MCF 10A (cell line): ENCODE measurements at regions not wholly inside any gene's neighbourhood (a gene's known extent, or its start where the extent isn't known, plus 50 kb on each side); places are given as distances from the start of the nearest gene placed in this dataset.

Source experiments
- BruUV-seq: library from RNA; stranded (reverse); fragments of 400-500 nt; replicated peaks from 2 replicates; lab custom pipeline; 2021; lab: Mats Ljungman, UMichigan
- CTCF ChIA-PET: fragments of 300-600 bp; sonication (Branson Sonifier 250); formaldehyde crosslinking; extraction: SDS; loops from one replicate; lab custom pipeline; 2021; ENCODE audit warnings: antibody characterized with exemption, inconsistent platforms; lab: Yijun Ruan, JAX
- POLR2A ChIA-PET: fragments of 300-600, 350-650 bp; sonication (Branson Sonifier 250); formaldehyde crosslinking; extraction: SDS; loops from one replicate; lab custom pipeline; 2020; ENCODE audit warnings: antibody characterized with exemption, inconsistent platforms; lab: Yijun Ruan, JAX
- DNase-seq: peaks from one replicate; pipeline ENCODE4 v3.0.0-alpha.2; 2018; ENCODE audit not compliant: unreplicated experiment
- H3K27ac Mint-ChIP-seq: one replicate; pipeline ENCODE4 v1.8.0; 2022; ENCODE audit warnings: mild to moderate bottlenecking, low read depth, mixed read lengths; ENCODE audit not compliant: unreplicated experiment
- H3K27me3 Mint-ChIP-seq: one replicate; pipeline ENCODE4 v1.8.0; 2022; ENCODE audit warnings: mixed read lengths; ENCODE audit not compliant: insufficient read depth, unreplicated experiment
- H3K36me3 Mint-ChIP-seq: one replicate; pipeline ENCODE4 v1.8.0; 2022; ENCODE audit warnings: mild to moderate bottlenecking, moderate library complexity, mixed read lengths; ENCODE audit not compliant: insufficient read depth, unreplicated experiment
- H3K4me1 Mint-ChIP-seq: one replicate; pipeline ENCODE4 v1.8.0; 2022; ENCODE audit warnings: mixed read lengths; ENCODE audit not compliant: insufficient read depth, unreplicated experiment
- H3K4me3 Mint-ChIP-seq: one replicate; pipeline ENCODE4 v1.8.0; 2022; ENCODE audit warnings: mild to moderate bottlenecking, moderate library complexity, mixed read lengths; ENCODE audit not compliant: unreplicated experiment
- H3K9me3 Mint-ChIP-seq: one replicate; pipeline ENCODE4 v1.8.0; 2022; ENCODE audit warnings: mixed read lengths; ENCODE audit not compliant: unreplicated experiment
- CTCF ChIP-seq: fragments of 200-600 bp; IDR thresholded peaks from one replicate; pipeline ENCODE4 v1.8.0; 2022; ENCODE audit warnings: antibody characterized with exemption, mild to moderate bottlenecking; ENCODE audit not compliant: unreplicated experiment
- intact Hi-C: fragments of 100-400 bp; cut with micrococcal nuclease; formaldehyde crosslinking; loops from 2 replicates; pipeline ENCODE4 v1.14.1; 2022

GRCh38 chr2:217271813-217272212, 411.9 kb upstream of the TNP1 start:
- no peaks in the 10 kb centered on the region for H3K36me3 Mint-ChIP-seq
- H3K4me3 Mint-ChIP-seq = no peak overlapping the region
- no peak for TF ChIP-seq CTCF
- POLR2A ChIA-PET = no interaction called here
- CTCF ChIA-PET = interaction anchor here (1.1 kb wide), 1 partner anchor 14 kb away, joined by 3 read pairs; no protein-coding TSS in a partner anchor
- DNase-seq = no peak
- BruUV-seq = no TSS peak
- H3K27ac Mint-ChIP-seq = no peak overlapping the region
- H3K4me1 Mint-ChIP-seq = no peaks in the 10 kb centered on the region
- H3K27me3 Mint-ChIP-seq = no peaks in the 10 kb centered on the region
- intact Hi-C loops = no loop called here
- peaks cover 7% of the 10 kb centered on the region for H3K9me3 Mint-ChIP-seq

- Mint-ChIP-seq H3K4me1 (no peaks in the 10 kb centered on the region), H3K36me3 (no peaks in the 10 kb centered on the region), H3K4me3 (no peak overlapping the region), H3K9me3 (peaks cover 7% of the 10 kb centered on the region), H3K27ac (no peak overlapping the region), H3K27me3 (no peaks in the 10 kb centered on the region)
- BruUV-seq = no TSS peak
- POLR2A ChIA-PET = no interaction called here
- TF ChIP-seq CTCF = no peak
- intact Hi-C loops = no loop called here
- DNase-seq = no peak
- CTCF ChIA-PET = interaction anchor here (0.6 to 1.3 kb wide), 2 partner anchors 14 to 361 kb away, joined by 3 to 4 read pairs; no protein-coding TSS in a partner anchor
Measured at GRCh38 chr2:217270485-217271121, 410.7 kb upstream of the TNP1 start.

GRCh38 chr2:217269701-217270484, 410.0 kb upstream of the TNP1 start:
- H3K36me3 Mint-ChIP-seq = no peaks in the 10 kb centered on the region
- no peak for TF ChIP-seq CTCF
- no TSS peak for BruUV-seq
- ChIA-PET CTCF (interaction anchor here (1.3 kb wide), 1 partner anchor 14 kb away, joined by 4 read pairs; no protein-coding TSS in a partner anchor), POLR2A (no interaction called here)
- intact Hi-C loops = no loop called here
- peaks cover 7% of the 10 kb centered on the region for H3K9me3 Mint-ChIP-seq
- H3K27ac Mint-ChIP-seq = no peak overlapping the region
- no peak overlapping the region for H3K4me3 Mint-ChIP-seq
- no peaks in the 10 kb centered on the region for H3K27me3 Mint-ChIP-seq
- no peak for DNase-seq
- no peaks in the 10 kb centered on the region for H3K4me1 Mint-ChIP-seq

- no peak overlapping the region for H3K27ac Mint-ChIP-seq
- no peaks in the 10 kb centered on the region for H3K27me3 Mint-ChIP-seq
- H3K4me1 Mint-ChIP-seq = no peaks in the 10 kb centered on the region
Measured at GRCh38 chr2:217268978-217269377, 409.1 kb upstream of the TNP1 start.

More at GRCh38 chr2:217268978-217269377, 409.1 kb upstream of the TNP1 start:
- no peaks in the 10 kb centered on the region for H3K36me3 Mint-ChIP-seq
- ChIA-PET CTCF (no interaction called here), POLR2A (no interaction called here)
- BruUV-seq = no TSS peak
- no peak overlapping the region for H3K4me3 Mint-ChIP-seq
- no peak for TF ChIP-seq CTCF
- intact Hi-C loops = no loop called here
- DNase-seq = no peak
- peaks cover 7% of the 10 kb centered on the region for H3K9me3 Mint-ChIP-seq
